ENCODE measurements at regions not wholly inside any gene's neighbourhood (a gene's known extent, or its start where the extent isn't known, plus 50 kb on each side); places are given as distances from the start of the nearest gene placed in this dataset.

GRCh38 chr20:48054051-48054450 lies 268.8 kb upstream of the SULF2 start:
- TF ChIP-seq, protein P1, sequence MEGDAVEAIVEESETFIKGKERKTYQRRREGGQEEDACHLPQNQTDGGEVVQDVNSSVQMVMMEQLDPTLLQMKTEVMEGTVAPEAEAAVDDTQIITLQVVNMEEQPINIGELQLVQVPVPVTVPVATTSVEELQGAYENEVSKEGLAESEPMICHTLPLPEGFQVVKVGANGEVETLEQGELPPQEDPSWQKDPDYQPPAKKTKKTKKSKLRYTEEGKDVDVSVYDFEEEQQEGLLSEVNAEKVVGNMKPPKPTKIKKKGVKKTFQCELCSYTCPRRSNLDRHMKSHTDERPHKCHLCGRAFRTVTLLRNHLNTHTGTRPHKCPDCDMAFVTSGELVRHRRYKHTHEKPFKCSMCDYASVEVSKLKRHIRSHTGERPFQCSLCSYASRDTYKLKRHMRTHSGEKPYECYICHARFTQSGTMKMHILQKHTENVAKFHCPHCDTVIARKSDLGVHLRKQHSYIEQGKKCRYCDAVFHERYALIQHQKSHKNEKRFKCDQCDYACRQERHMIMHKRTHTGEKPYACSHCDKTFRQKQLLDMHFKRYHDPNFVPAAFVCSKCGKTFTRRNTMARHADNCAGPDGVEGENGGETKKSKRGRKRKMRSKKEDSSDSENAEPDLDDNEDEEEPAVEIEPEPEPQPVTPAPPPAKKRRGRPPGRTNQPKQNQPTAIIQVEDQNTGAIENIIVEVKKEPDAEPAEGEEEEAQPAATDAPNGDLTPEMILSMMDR (IDR thresholded peaks at IDR 0.05; ENCODE audit: low read depth, low read length): no peak
- no peak for DNase-seq (ENCODE audit: low read depth, low spot score)
- in situ Hi-C loops (cut with HindIII; ENCODE audit: low sequenced_read_pairs): no loop called here
- no peak overlapping the region for H3K4me3 ChIP-seq (ENCODE audit: low read depth, low read length)

GRCh38 chr20:48052475-48052835 lies 267.2 kb upstream of the SULF2 start:
- TF ChIP-seq, protein P1 (IDR thresholded peaks at IDR 0.05; ENCODE audit: low read depth, low read length): no peak
- no peak overlapping the region for H3K4me3 ChIP-seq (ENCODE audit: low read depth, low read length)
- DNase-seq (ENCODE audit: low read depth, low spot score): no peak
- in situ Hi-C loops (cut with HindIII; ENCODE audit: low sequenced_read_pairs): no loop called here

DNA sequence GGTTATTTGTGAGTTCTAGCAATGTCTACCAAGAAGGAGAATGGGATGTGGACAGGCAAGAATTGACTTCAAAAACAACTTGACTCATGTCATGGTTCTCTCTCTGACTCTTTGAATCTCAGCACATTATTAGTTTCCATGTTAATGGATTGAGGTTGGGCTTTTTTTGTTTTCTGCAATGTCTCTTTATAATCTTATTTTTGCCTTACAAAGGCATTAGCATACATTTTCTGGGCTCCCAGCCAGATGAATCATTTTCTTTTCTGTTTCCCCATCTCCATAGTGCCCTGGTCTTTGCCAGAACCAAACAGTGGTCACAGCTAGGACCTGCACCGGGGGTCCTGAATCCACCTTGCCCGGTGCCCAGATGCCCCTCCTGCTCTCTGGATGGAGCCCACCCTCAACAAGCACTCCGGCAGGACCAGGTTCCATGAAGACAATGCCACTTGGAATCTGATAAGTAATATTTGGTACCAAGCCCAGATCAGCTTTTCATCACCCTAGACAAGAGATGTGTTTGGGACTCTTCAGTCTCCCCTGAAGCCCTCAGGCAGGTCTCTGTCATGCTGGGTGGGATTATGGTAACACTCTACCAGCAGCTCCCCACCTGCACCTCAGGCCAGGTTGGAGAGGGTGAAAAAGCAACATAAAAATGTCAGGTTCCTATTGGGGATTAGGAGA lies 266.7 kb upstream of the SULF2 start:
- H3K4me3 ChIP-seq (ENCODE audit: low read depth, low read length): no peak overlapping the region
- in situ Hi-C loops (cut with HindIII; ENCODE audit: low sequenced_read_pairs): no loop called here
- peak; percentile 67 for DNase-seq (ENCODE audit: low read depth, low spot score)
- TF ChIP-seq, protein P1 (IDR thresholded peaks at IDR 0.05; ENCODE audit: low read depth, low read length): no peak

GRCh38 chr20:48049641-48050040 lies 264.4 kb upstream of the SULF2 start:
- TF ChIP-seq, protein P1 (IDR thresholded peaks at IDR 0.05; ENCODE audit: low read depth, low read length): no peak
- no peak overlapping the region for H3K4me3 ChIP-seq (ENCODE audit: low read depth, low read length)
- in situ Hi-C loops (cut with HindIII; ENCODE audit: low sequenced_read_pairs): no loop called here
- DNase-seq (ENCODE audit: low read depth, low spot score): no peak

DNA sequence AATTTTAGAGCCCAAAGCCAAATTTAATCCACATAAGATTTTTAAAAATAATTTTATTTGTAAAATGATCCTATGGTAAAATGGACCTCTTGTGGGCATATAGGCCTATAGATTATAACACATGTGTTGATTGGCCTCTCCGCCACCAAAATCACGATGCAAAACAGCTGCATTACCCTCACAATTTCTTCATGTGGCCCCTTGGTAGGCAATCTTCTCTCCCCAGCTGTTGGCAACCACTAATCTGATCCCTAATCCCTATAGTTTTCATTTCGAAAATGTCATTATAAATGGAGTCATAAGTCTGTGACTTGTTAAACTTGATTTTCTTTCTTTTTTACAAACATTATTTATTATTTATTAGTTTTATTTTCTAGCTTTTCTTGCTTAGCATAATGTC lies 263.9 kb upstream of the SULF2 start:
- no peak for DNase-seq (ENCODE audit: low read depth, low spot score)
- no peak overlapping the region for H3K4me3 ChIP-seq (ENCODE audit: low read depth, low read length)
- in situ Hi-C loops (cut with HindIII; ENCODE audit: low sequenced_read_pairs): no loop called here
- TF ChIP-seq, protein P1 (IDR thresholded peaks at IDR 0.05; ENCODE audit: low read depth, low read length): no peak

- no peak overlapping the region for H3K4me3 ChIP-seq (ENCODE audit: low read depth, low read length)
- in situ Hi-C loops (cut with HindIII; ENCODE audit: low sequenced_read_pairs): no loop called here
- no peak for DNase-seq (ENCODE audit: low read depth, low spot score)
- TF ChIP-seq, protein P1 (IDR thresholded peaks at IDR 0.05; ENCODE audit: low read depth, low read length): no peak
Observed at GRCh38 chr20:48047447-48047846, 262.2 kb upstream of the SULF2 start.
